ENCODE measurements at regions not wholly inside any gene's neighbourhood (a gene's known extent, or its start where the extent isn't known, plus 50 kb on each side); places are given as distances from the start of the nearest gene placed in this dataset.

- Mint-ChIP-seq H3K27me3 (ENCODE audit: unreplicated experiment) (peaks cover 3% of the 10 kb centered on the region), H3K36me3 (ENCODE audit: low read depth, unreplicated experiment) (peaks cover 3% of the 10 kb centered on the region)
These were observed 301.4 kb upstream of the TGFBR2 start for GRCh38 chr3:30305021-30305420.

DNA sequence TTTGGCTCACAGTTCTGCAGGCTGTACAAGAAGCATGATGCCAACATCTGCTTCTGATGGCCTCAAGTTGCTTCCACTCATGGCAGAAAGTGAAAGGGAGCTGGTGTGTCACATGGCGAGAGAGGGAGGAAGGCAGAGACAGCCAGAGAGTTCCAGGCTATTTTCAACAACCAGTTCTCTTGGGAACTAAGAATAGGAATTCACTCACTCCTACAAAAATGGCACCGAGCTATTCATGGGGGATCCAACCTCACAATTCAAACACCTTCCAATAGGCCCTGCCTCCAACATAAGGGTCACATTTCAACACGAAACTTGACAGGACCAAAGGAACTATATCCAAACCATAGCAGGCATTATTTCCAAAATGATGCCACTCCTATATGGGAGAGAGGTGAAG is 299.5 kb upstream of the TGFBR2 start:
- DNase-seq (ENCODE audit: low spot score) = no peak
- H3K4me1 Mint-ChIP-seq (ENCODE audit: unreplicated experiment) = no peaks in the 10 kb centered on the region
- TF ChIP-seq CTCF (IDR thresholded peaks at IDR 0.05; ENCODE audit: unreplicated experiment) = no peak
- H3K27ac Mint-ChIP-seq (ENCODE audit: unreplicated experiment) = no peak overlapping the region
- no peaks in the 10 kb centered on the region for H3K9me3 Mint-ChIP-seq (ENCODE audit: unreplicated experiment)
- H3K36me3 Mint-ChIP-seq (ENCODE audit: low read depth, unreplicated experiment) = peaks cover 3% of the 10 kb centered on the region
- no peak overlapping the region for H3K4me3 Mint-ChIP-seq (ENCODE audit: unreplicated experiment)
- H3K27me3 Mint-ChIP-seq (ENCODE audit: unreplicated experiment) = peaks cover 3% of the 10 kb centered on the region

More at GRCh38 chr3:30305021-30305420, 301.4 kb upstream of the TGFBR2 start:
- Mint-ChIP-seq H3K27ac (ENCODE audit: unreplicated experiment) (no peak overlapping the region), H3K4me3 (ENCODE audit: unreplicated experiment) (no peak overlapping the region), H3K4me1 (ENCODE audit: unreplicated experiment) (peaks cover 15% of the 10 kb centered on the region), H3K9me3 (ENCODE audit: unreplicated experiment) (no peaks in the 10 kb centered on the region)
- DNase-seq (ENCODE audit: low spot score) = no peak
- TF ChIP-seq CTCF (IDR thresholded peaks at IDR 0.05; ENCODE audit: unreplicated experiment) = no peak

DNA sequence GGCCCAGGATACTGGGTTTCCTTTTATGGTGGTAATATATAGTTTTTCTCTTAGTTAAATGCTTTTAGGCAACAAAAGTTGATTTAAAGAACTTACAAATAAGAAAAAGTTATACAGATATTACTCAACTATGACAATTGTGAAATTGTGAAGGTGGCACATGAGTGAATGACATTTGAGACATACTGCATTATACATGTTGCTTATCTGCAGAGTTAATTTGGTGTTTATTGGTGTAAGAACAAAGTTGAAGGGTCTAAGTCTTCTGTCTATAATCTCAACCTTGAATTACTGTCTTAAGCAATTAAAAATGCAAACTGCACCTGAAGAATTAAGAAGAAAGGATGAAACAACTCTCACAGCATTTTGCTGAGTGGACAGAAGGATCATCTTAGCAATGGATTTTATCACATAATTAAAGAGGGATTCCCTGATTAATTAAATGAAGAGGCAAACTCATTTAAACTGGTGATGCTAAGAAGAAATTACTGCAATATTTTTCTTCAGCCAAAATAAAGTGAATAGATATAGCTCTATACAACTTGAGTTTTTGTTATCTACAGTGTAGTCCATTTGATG is 298.9 kb upstream of the TGFBR2 start:
- no peak for TF ChIP-seq CTCF (IDR thresholded peaks at IDR 0.05; ENCODE audit: unreplicated experiment)

GRCh38 chr3:30308131-30308530 is 298.3 kb upstream of the TGFBR2 start:
- H3K4me3 Mint-ChIP-seq (ENCODE audit: unreplicated experiment) = no peak overlapping the region
- H3K9me3 Mint-ChIP-seq (ENCODE audit: unreplicated experiment) = no peaks in the 10 kb centered on the region
- H3K27me3 Mint-ChIP-seq (ENCODE audit: unreplicated experiment) = peaks cover 3% of the 10 kb centered on the region
- no peak for TF ChIP-seq CTCF (IDR thresholded peaks at IDR 0.05; ENCODE audit: unreplicated experiment)
- peaks cover 3% of the 10 kb centered on the region for H3K36me3 Mint-ChIP-seq (ENCODE audit: low read depth, unreplicated experiment)
- H3K27ac Mint-ChIP-seq (ENCODE audit: unreplicated experiment) = no peak overlapping the region
- no peak for DNase-seq (ENCODE audit: low spot score)
- no peaks in the 10 kb centered on the region for H3K4me1 Mint-ChIP-seq (ENCODE audit: unreplicated experiment)

More for the DNA sequence above, 298.9 kb upstream of the TGFBR2 start:
- DNase-seq (ENCODE audit: low spot score) = no peak
- Mint-ChIP-seq H3K9me3 (ENCODE audit: unreplicated experiment) (no peaks in the 10 kb centered on the region), H3K4me1 (ENCODE audit: unreplicated experiment) (no peaks in the 10 kb centered on the region), H3K4me3 (ENCODE audit: unreplicated experiment) (no peak overlapping the region), H3K27ac (ENCODE audit: unreplicated experiment) (no peak overlapping the region), H3K36me3 (ENCODE audit: low read depth, unreplicated experiment) (peaks cover 3% of the 10 kb centered on the region), H3K27me3 (ENCODE audit: unreplicated experiment) (peaks cover 3% of the 10 kb centered on the region)

GRCh38 chr3:30309961-30310954 is 296.1 kb upstream of the TGFBR2 start:
- no peaks in the 10 kb centered on the region for H3K4me1 Mint-ChIP-seq (ENCODE audit: unreplicated experiment)
- no peak overlapping the region for H3K27ac Mint-ChIP-seq (ENCODE audit: unreplicated experiment)
- no peaks in the 10 kb centered on the region for H3K36me3 Mint-ChIP-seq (ENCODE audit: low read depth, unreplicated experiment)
- DNase-seq (ENCODE audit: low spot score) = no peak
- no peaks in the 10 kb centered on the region for H3K9me3 Mint-ChIP-seq (ENCODE audit: unreplicated experiment)
- peaks cover 3% of the 10 kb centered on the region for H3K27me3 Mint-ChIP-seq (ENCODE audit: unreplicated experiment)
- no peak overlapping the region for H3K4me3 Mint-ChIP-seq (ENCODE audit: unreplicated experiment)
- TF ChIP-seq CTCF (IDR thresholded peaks at IDR 0.05; ENCODE audit: unreplicated experiment) = no peak
